ENCODE measurements at regions not wholly inside any gene's neighbourhood (a gene's known extent, or its start where the extent isn't known, plus 50 kb on each side); places are given as distances from the start of the nearest gene placed in this dataset.
A peak's percentile ranks its signal among the peaks of the same experiment; 100 is the strongest.
"Not testable (repeated sequence)": the region's sequence is repeated elsewhere in the genome, so short reads cannot be mapped to it uniquely, and the experiment has no call there.

DNA sequence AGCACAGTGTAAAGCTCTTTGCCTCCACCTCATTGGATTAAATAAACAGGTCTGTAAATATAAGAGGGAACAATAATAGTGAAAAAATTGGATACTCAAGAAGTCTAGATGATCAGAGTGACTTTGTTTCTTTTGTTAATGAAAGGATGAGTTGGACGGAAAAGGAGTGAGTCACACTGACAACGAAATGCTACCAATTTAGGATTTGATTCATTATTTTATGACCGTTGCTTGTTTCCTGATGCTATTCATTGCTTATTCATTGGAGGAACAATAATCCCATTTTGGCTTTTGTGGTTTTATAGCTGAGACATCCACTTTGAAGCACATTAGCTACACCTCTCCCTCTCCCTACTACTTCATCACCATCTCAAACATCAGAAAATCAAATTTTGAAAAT lies 74.4 kb upstream of the DYNLT3 start:
- H3K9ac ChIP-seq (ENCODE audit: low read length) = no peak overlapping the region
- no peaks in the 10 kb centered on the region for H3K79me1 ChIP-seq (ENCODE audit: low read length)
- no peak for DNase-seq
- no peak overlapping the region for H2BK5ac ChIP-seq (ENCODE audit: low read depth, low read length, poor library complexity)
- no peak overlapping the region for H3K27ac ChIP-seq (ENCODE audit: low read depth, low read length)
- peaks cover 0 to 1% of the 10 kb centered on the region in 2 experiments for H3K36me3 ChIP-seq (ENCODE audit: control insufficient read depth in 1 of 2, insufficient read depth in 2 of 2, low read length in 2 of 2)
- H3K23ac ChIP-seq (ENCODE audit: low read length) = no peak overlapping the region
- no peaks in the 10 kb centered on the region for H3K4me1 ChIP-seq (ENCODE audit: control insufficient read depth in 1 of 2, insufficient read depth in 2 of 2, low read length in 2 of 2)
- H3K4me3 ChIP-seq (ENCODE audit: low read depth, low read length) = no peak overlapping the region
- H3K4ac ChIP-seq (ENCODE audit: low read depth, low read length) = no peak overlapping the region
- H2AK5ac ChIP-seq (ENCODE audit: low read length) = no peak overlapping the region
- H3K9me3 ChIP-seq (ENCODE audit: insufficient read depth, low read depth, low read length) = no peaks in the 10 kb centered on the region
- no peak overlapping the region for H3K18ac ChIP-seq (ENCODE audit: low read length)
- H4K91ac ChIP-seq (ENCODE audit: low read depth, low read length) = no peak overlapping the region
- no peak overlapping the region for H2BK12ac ChIP-seq (ENCODE audit: low read length)
- H2AFZ ChIP-seq (ENCODE audit: insufficient read depth, low read length, poor library complexity) = no peak overlapping the region
- H3K79me2 ChIP-seq (ENCODE audit: control insufficient read depth, insufficient read depth, low read length, poor library complexity) = no peaks in the 10 kb centered on the region
- no peak overlapping the region for H3K14ac ChIP-seq (ENCODE audit: low read length)
- no peak overlapping the region for H3K4me2 ChIP-seq (ENCODE audit: low read length)
- no peak overlapping the region for H2BK120ac ChIP-seq (ENCODE audit: insufficient read depth, low read length, poor library complexity)
- H4K12ac ChIP-seq (ENCODE audit: low read depth, low read length) = no peak overlapping the region
- no peak overlapping the region for H4K8ac ChIP-seq (ENCODE audit: low read depth, low read length)
- no peaks in the 10 kb centered on the region for H3K27me3 ChIP-seq (ENCODE audit: insufficient read depth, low read length)
- no CpG with 5 or more reads among the region's 3 CpGs for WGBS (ENCODE audit: extremely low coverage, insufficient coverage, insufficient read length)

DNA sequence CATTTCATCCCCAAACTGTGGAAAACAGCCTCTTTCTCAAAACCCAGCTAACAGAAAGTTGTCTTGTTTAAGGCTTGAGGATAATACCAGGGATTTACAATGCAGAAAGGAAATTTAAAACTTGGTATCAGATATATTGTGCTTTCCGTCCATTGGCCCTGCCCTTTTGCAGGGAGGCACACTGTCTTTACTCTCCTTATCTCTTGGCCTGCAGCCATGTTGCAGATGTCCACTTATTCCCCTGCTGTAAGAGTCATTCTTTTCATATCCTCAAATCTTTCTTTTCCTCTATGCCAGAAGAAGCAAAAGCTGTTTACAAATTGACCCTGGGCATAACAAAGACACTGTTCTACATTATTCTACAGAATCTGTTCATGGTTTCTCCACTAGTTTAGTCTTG lies 75.6 kb upstream of the DYNLT3 start:
- H2AFZ ChIP-seq (ENCODE audit: insufficient read depth, low read length, poor library complexity) = no peak overlapping the region

DNA sequence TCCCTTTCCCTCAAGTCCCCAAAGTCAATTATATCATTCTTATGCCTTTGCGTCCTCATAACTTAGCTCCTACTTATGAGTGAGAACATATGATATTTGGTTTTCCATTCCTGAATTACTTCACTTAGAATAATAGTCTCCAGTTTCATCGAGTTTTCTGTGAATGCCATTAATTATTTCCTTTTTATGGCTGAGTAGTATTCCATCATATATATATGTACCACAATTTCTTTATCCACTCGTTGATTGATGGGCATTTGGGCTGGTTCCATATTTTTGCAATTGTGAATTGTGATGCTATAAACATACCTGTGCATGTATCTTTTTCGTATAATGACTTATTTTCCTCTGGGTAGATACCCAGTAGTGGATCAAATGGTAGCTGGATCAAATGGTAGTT lies 78.4 kb upstream of the DYNLT3 start:
- not testable (repeated sequence) for H3K4me3 ChIP-seq (ENCODE audit: low read depth, low read length); H2AFZ ChIP-seq (ENCODE audit: insufficient read depth, low read length, poor library complexity); H4K91ac ChIP-seq (ENCODE audit: low read depth, low read length); H3K79me2 ChIP-seq (ENCODE audit: control insufficient read depth, insufficient read depth, low read length, poor library complexity); H2BK12ac ChIP-seq (ENCODE audit: low read length); H3K14ac ChIP-seq (ENCODE audit: low read length); H3K79me1 ChIP-seq (ENCODE audit: low read length); H3K4me1 ChIP-seq (ENCODE audit: control insufficient read depth in 1 of 2, insufficient read depth in 2 of 2, low read length in 2 of 2); H2BK120ac ChIP-seq (ENCODE audit: insufficient read depth, low read length, poor library complexity); H3K4ac ChIP-seq (ENCODE audit: low read depth, low read length); H3K27me3 ChIP-seq (ENCODE audit: insufficient read depth, low read length); H3K27ac ChIP-seq (ENCODE audit: low read depth, low read length); H3K18ac ChIP-seq (ENCODE audit: low read length); H4K12ac ChIP-seq (ENCODE audit: low read depth, low read length); H4K8ac ChIP-seq (ENCODE audit: low read depth, low read length); DNase-seq; H2AK5ac ChIP-seq (ENCODE audit: low read length); H3K4me2 ChIP-seq (ENCODE audit: low read length); H3K36me3 ChIP-seq (ENCODE audit: control insufficient read depth in 1 of 2, insufficient read depth in 2 of 2, low read length in 2 of 2); H3K9me3 ChIP-seq (ENCODE audit: insufficient read depth, low read depth, low read length); H3K9ac ChIP-seq (ENCODE audit: low read length); H3K23ac ChIP-seq (ENCODE audit: low read length); H2BK5ac ChIP-seq (ENCODE audit: low read depth, low read length, poor library complexity)
- WGBS (ENCODE audit: extremely low coverage, insufficient coverage, insufficient read length) = no CpG with 5 or more reads among the region's 4 CpGs

More for the DNA sequence above, 75.6 kb upstream of the DYNLT3 start:
- no peaks in the 10 kb centered on the region for H3K9me3 ChIP-seq (ENCODE audit: insufficient read depth, low read depth, low read length)
- H4K12ac ChIP-seq (ENCODE audit: low read depth, low read length) = no peak overlapping the region
- no peaks in the 10 kb centered on the region for H3K79me2 ChIP-seq (ENCODE audit: control insufficient read depth, insufficient read depth, low read length, poor library complexity)
- no peaks in the 10 kb centered on the region for H3K4me1 ChIP-seq (ENCODE audit: control insufficient read depth in 1 of 2, insufficient read depth in 2 of 2, low read length in 2 of 2)
- no peaks in the 10 kb centered on the region for H3K27me3 ChIP-seq (ENCODE audit: insufficient read depth, low read length)
- H4K8ac ChIP-seq (ENCODE audit: low read depth, low read length) = no peak overlapping the region
- no peaks in the 10 kb centered on the region for H3K79me1 ChIP-seq (ENCODE audit: low read length)
- H2AK5ac ChIP-seq (ENCODE audit: low read length) = no peak overlapping the region
- no peak overlapping the region for H2BK12ac ChIP-seq (ENCODE audit: low read length)
- DNase-seq = peak in 1 of 2 donors; percentile 19
- no peak overlapping the region for H2BK5ac ChIP-seq (ENCODE audit: low read depth, low read length, poor library complexity)
- no peak overlapping the region for H3K4me2 ChIP-seq (ENCODE audit: low read length)
- H3K4me3 ChIP-seq (ENCODE audit: low read depth, low read length) = no peak overlapping the region
- WGBS (ENCODE audit: extremely low coverage, insufficient coverage, insufficient read length) = no CpG with 5 or more reads among the region's 1 CpG
- no peak overlapping the region for H3K27ac ChIP-seq (ENCODE audit: low read depth, low read length)
- no peak overlapping the region for H3K4ac ChIP-seq (ENCODE audit: low read depth, low read length)
- H3K23ac ChIP-seq (ENCODE audit: low read length) = no peak overlapping the region
- no peak overlapping the region for H3K9ac ChIP-seq (ENCODE audit: low read length)
- H2BK120ac ChIP-seq (ENCODE audit: insufficient read depth, low read length, poor library complexity) = no peak overlapping the region
- no peak overlapping the region for H4K91ac ChIP-seq (ENCODE audit: low read depth, low read length)
- no peak overlapping the region for H3K18ac ChIP-seq (ENCODE audit: low read length)
- peaks cover 0 to 1% of the 10 kb centered on the region in 2 experiments for H3K36me3 ChIP-seq (ENCODE audit: control insufficient read depth in 1 of 2, insufficient read depth in 2 of 2, low read length in 2 of 2)
- H3K14ac ChIP-seq (ENCODE audit: low read length) = no peak overlapping the region

DNA sequence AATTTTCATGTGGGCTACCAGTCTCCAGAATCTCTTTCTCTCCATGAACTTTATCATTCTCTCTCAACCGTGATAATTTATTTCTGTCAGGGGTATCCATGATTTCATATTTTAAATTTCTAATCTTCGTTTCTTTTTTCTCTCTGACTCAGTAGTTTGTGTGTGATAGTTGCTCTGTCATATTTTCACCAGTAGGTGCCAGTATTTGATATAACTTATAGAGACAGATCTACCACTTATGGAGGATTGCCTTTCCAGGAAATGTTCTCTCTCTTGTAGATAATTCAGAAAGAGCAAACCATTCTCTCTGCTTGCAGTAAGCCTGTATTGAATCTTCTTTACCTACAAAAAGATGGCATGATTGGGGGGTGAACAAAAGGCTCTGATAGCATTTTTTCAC lies 79.3 kb upstream of the DYNLT3 start:
- Histone ChIP-seq H3K4me1 (ENCODE audit: control insufficient read depth in 1 of 2, insufficient read depth in 2 of 2, low read length in 2 of 2) (no peaks in the 10 kb centered on the region), H3K27me3 (ENCODE audit: insufficient read depth, low read length) (no peaks in the 10 kb centered on the region), H2BK120ac (ENCODE audit: insufficient read depth, low read length, poor library complexity) (no peak overlapping the region), H2AK5ac (ENCODE audit: low read length) (no peak overlapping the region), H2AFZ (ENCODE audit: insufficient read depth, low read length, poor library complexity) (no peak overlapping the region), H3K27ac (ENCODE audit: low read depth, low read length) (no peak overlapping the region), H3K79me1 (ENCODE audit: low read length) (no peaks in the 10 kb centered on the region), H3K4ac (ENCODE audit: low read depth, low read length) (no peak overlapping the region), H2BK12ac (ENCODE audit: low read length) (no peak overlapping the region), H3K9ac (ENCODE audit: low read length) (no peak overlapping the region), H4K12ac (ENCODE audit: low read depth, low read length) (no peak overlapping the region), H3K36me3 (ENCODE audit: control insufficient read depth in 1 of 2, insufficient read depth in 2 of 2, low read length in 2 of 2) (no peaks in the 10 kb centered on the region), H3K14ac (ENCODE audit: low read length) (no peak overlapping the region), H3K9me3 (ENCODE audit: insufficient read depth, low read depth, low read length) (no peaks in the 10 kb centered on the region), H3K4me2 (ENCODE audit: low read length) (no peak overlapping the region), H4K91ac (ENCODE audit: low read depth, low read length) (no peak overlapping the region), H2BK5ac (ENCODE audit: low read depth, low read length, poor library complexity) (no peak overlapping the region), H4K8ac (ENCODE audit: low read depth, low read length) (no peak overlapping the region), H3K79me2 (ENCODE audit: control insufficient read depth, insufficient read depth, low read length, poor library complexity) (no peaks in the 10 kb centered on the region), H3K18ac (ENCODE audit: low read length) (no peak overlapping the region), H3K23ac (ENCODE audit: low read length) (no peak overlapping the region), H3K4me3 (ENCODE audit: low read depth, low read length) (no peak overlapping the region)
- peak in 1 of 2 donors; percentile 62 for DNase-seq
- whole genome bisulfite sequencing (ENCODE audit: extremely low coverage, insufficient coverage, insufficient read length) = no CpG with 5 or more reads among the region's 2 CpGs

Data from trophoblast cell (in vitro differentiated cells and primary cell).